HCT116 (cell line): ENCODE measurements at regions not wholly inside any gene's neighbourhood (a gene's known extent, or its start where the extent isn't known, plus 50 kb on each side); places are given as distances from the start of the nearest gene placed in this dataset.

Experiments used
- ATAC-seq: fragments of 200-7000 bp; cut with Tn5 transposase; 2 replicates; pipeline ENCODE4 v1.9.1; 2020; ENCODE audit warnings: mild to moderate bottlenecking, moderate library complexity
- BruUV-seq: library from RNA; stranded (reverse); fragments of 400-500 nt; replicated peaks from 2 replicates; lab custom pipeline; 2021; lab: Mats Ljungman, UMichigan
- CTCF ChIA-PET: fragments of 300-600 bp; sonication (Branson Sonifier 250); formaldehyde crosslinking; loops from one replicate; lab custom pipeline; 2021; ENCODE audit warnings: antibody characterized with exemption; lab: Charles Lee
- POLR2A ChIA-PET: fragments of 300-600, 350-600 bp; sonication (Branson Sonifier 250); formaldehyde crosslinking; loops from one replicate; lab custom pipeline; 2021; ENCODE audit warnings: antibody characterized with exemption; lab: Charles Lee
- RAD21 ChIA-PET, 2 experiments: fragments of 300-600 bp; sonication (Branson Sonifier 250); formaldehyde crosslinking; loops; one replicate each; lab custom pipeline; 2023; ENCODE audit warnings: low total read pairs in 2 of 2; ENCODE audit not compliant: uncharacterized antibody in 2 of 2, unreplicated experiment in 2 of 2, low non-redundant PET in 1 of 2; lab: Charles Lee
- DNase-seq: peaks from one replicate; pipeline ENCODE4 v3.0.0-alpha.2; 2010; ENCODE audit warnings: low read depth, low spot score
- H2AFZ ChIP-seq: fragments of 200-600 bp; shearing (Covaris generic), sonication (generic); 2 replicates; pipeline ENCODE4 v1.6.1; 2017; ENCODE audit warnings: low read depth, mixed run types, mixed read lengths, antibody characterized with exemption, low read length; ENCODE audit not compliant: poor library complexity, severe bottlenecking
- H3K27ac ChIP-seq: 2 replicates; pipeline ENCODE4 v1.5.1; 2012; ENCODE audit warnings: low read depth, low read length
- H3K27me3 ChIP-seq: fragments of 200-600 bp; sonication (generic); 2 replicates; pipeline ENCODE4 v1.6.1; 2016; ENCODE audit warnings: mixed run types, low read length, mixed read lengths; ENCODE audit not compliant: insufficient read depth
- H3K36me3 ChIP-seq, 2 experiments: fragments of 200-500 bp in 1 of 2; fragments of 200-600 bp in 1 of 2; sonication (Bioruptor generic) in 1 of 2; sonication (generic) in 1 of 2; 2 replicates each; pipeline versions ENCODE4 v1.5.1 to v1.6.1; 2014 to 2016; ENCODE audit warnings: low read length in 2 of 2, inconsistent platforms in 1 of 2, mixed read lengths in 1 of 2, mixed run types in 1 of 2; ENCODE audit not compliant: insufficient read depth in 2 of 2, control insufficient read depth in 1 of 2
- H3K4me1 ChIP-seq, 2 experiments: fragments of 200-600 bp in 1 of 2; sonication (generic) in 1 of 2; 2 replicates each; pipeline versions ENCODE4 v1.5.1 to v1.6.1; 2012 to 2017; ENCODE audit warnings: low read length in 2 of 2, inconsistent platforms in 1 of 2, mild to moderate bottlenecking in 1 of 2, mixed read lengths in 1 of 2, mixed run types in 1 of 2, moderate library complexity in 1 of 2; ENCODE audit not compliant: insufficient read depth in 2 of 2, control insufficient read depth in 1 of 2
- H3K4me2 ChIP-seq: fragments of 200-600 bp; sonication (generic); 2 replicates; pipeline ENCODE4 v1.6.1; 2017; ENCODE audit warnings: mixed run types, low read length, mixed read lengths
- H3K4me3 ChIP-seq, 2 experiments: fragments of 200-600 bp in 1 of 2; sonication (generic) in 1 of 2; replicated peaks in 1 of 2; 2 replicates each; pipeline ENCODE4 v1.5.1; 2011 to 2016; ENCODE audit warnings: low read length in 2 of 2, control low read depth in 1 of 2, low read depth in 1 of 2, mild to moderate bottlenecking in 1 of 2, mixed read lengths in 1 of 2, mixed run types in 1 of 2
- H3K79me2 ChIP-seq: fragments of 200-600 bp; sonication (generic); 2 replicates; pipeline ENCODE4 v1.6.1; 2017; ENCODE audit warnings: mild to moderate bottlenecking, mixed run types, low read length, moderate library complexity, mixed read lengths; ENCODE audit not compliant: insufficient read depth
- H3K9ac ChIP-seq: fragments of 200-600 bp; sonication (generic); 2 replicates; pipeline ENCODE4 v1.6.1; 2016; ENCODE audit warnings: low read length, mixed read lengths
- H3K9me2 ChIP-seq: fragments of 200-600 bp; sonication (generic), shearing (Covaris generic); 2 replicates; pipeline ENCODE4 v1.6.1; 2017; ENCODE audit warnings: mixed run types, mild to moderate bottlenecking, moderate library complexity; ENCODE audit not compliant: insufficient read depth
- H3K9me3 ChIP-seq, 2 experiments: fragments of 200-500 bp in 1 of 2; fragments of 200-600 bp in 1 of 2; sonication (Bioruptor generic) in 1 of 2; sonication (generic) in 1 of 2; 2 replicates each; pipeline ENCODE4 v1.6.1; 2014 to 2017; ENCODE audit warnings: low read length in 2 of 2, mixed read lengths in 2 of 2, inconsistent platforms in 1 of 2, low read depth in 1 of 2, mild to moderate bottlenecking in 1 of 2, mixed run types in 1 of 2, moderate library complexity in 1 of 2; ENCODE audit not compliant: control insufficient read depth in 1 of 2, insufficient read depth in 1 of 2
- H4K20me1 ChIP-seq: fragments of 200-600 bp; sonication (generic), shearing (Covaris generic); 2 replicates; pipeline ENCODE4 v1.6.1; 2017; ENCODE audit warnings: mixed run types, mild to moderate bottlenecking, moderate library complexity; ENCODE audit not compliant: insufficient read depth
- CBX3 ChIP-seq: IDR thresholded peaks from 2 replicates; pipeline ENCODE4 v1.6.1; 2012; ENCODE audit warnings: low read depth
- CEBPB ChIP-seq: IDR thresholded peaks from 2 replicates; pipeline ENCODE4 v1.6.1; 2012; ENCODE audit warnings: low read depth
- ELF1 ChIP-seq: IDR thresholded peaks from 2 replicates; pipeline ENCODE4 v1.6.1; 2012; ENCODE audit warnings: low read depth, borderline replicate concordance
- EZH2 ChIP-seq: fragments of 200-600 bp; sonication (generic); IDR thresholded peaks from 2 replicates; pipeline ENCODE4 v1.6.1; 2017; ENCODE audit warnings: antibody characterized with exemption, mixed run types
- JUND ChIP-seq: IDR thresholded peaks from 2 replicates; pipeline ENCODE4 v1.6.1; 2012
- MAX ChIP-seq: IDR thresholded peaks from 2 replicates; pipeline ENCODE4 v1.6.1; 2012
- POLR2A ChIP-seq: IDR thresholded peaks from 2 replicates; pipeline ENCODE4 v1.7.0; 2011; ENCODE audit warnings: borderline replicate concordance; ENCODE audit not compliant: insufficient read depth, insufficient read length; ENCODE audit errors: extremely low read depth
- SIN3A ChIP-seq: IDR thresholded peaks from 2 replicates; pipeline ENCODE4 v1.6.1; 2012; ENCODE audit warnings: low read depth
- SRF ChIP-seq: IDR thresholded peaks from 2 replicates; pipeline ENCODE4 v1.6.1; 2012; ENCODE audit warnings: low read depth
- TCF7L2 ChIP-seq: IDR thresholded peaks from 2 replicates; pipeline ENCODE4 v1.7.0; 2011; ENCODE audit warnings: borderline replicate concordance, inconsistent platforms; ENCODE audit not compliant: insufficient read depth, insufficient read length; ENCODE audit errors: extremely low read depth
- ZBTB33 ChIP-seq: IDR thresholded peaks from 2 replicates; pipeline ENCODE4 v1.6.1; 2011; ENCODE audit warnings: mild to moderate bottlenecking, low read length, moderate library complexity; ENCODE audit not compliant: insufficient replicate concordance; ENCODE audit errors: extremely low read depth
- ZFX ChIP-seq: fragments of 450-650 bp; IDR thresholded peaks from 2 replicates; pipeline ENCODE4 v1.6.1; 2017
- ZNF274 ChIP-seq: fragments of 200-500 bp; sonication (Bioruptor generic); IDR thresholded peaks from 2 replicates; pipeline ENCODE4 v1.6.1; 2014; ENCODE audit warnings: mild to moderate bottlenecking, low read depth, low read length, inconsistent platforms
- intact Hi-C: fragments of 100-400 bp; cut with micrococcal nuclease; formaldehyde crosslinking; loops from 2 replicates; pipeline ENCODE4 v1.10.0; 2022
- TF ChIP-seq, protein P1 (sequence below): IDR thresholded peaks from 2 replicates; pipeline ENCODE4 v1.6.1; 2012; ENCODE audit warnings: low read depth
- TF ChIP-seq, protein P2 (sequence below): IDR thresholded peaks from 2 replicates; pipeline ENCODE4 v1.6.1; 2012

GRCh38 chr4:186904101-186904500, 180.4 kb upstream of the FAT1 start:
- Histone ChIP-seq H3K4me3 (no peak overlapping the region), H3K27ac (no peak overlapping the region), H3K9me3 (no peaks in the 10 kb centered on the region), H3K9ac (no peak overlapping the region), H3K9me2 (no peaks in the 10 kb centered on the region), H3K4me2 (no peak overlapping the region), H3K36me3 (no peaks in the 10 kb centered on the region), H4K20me1 (no peaks in the 10 kb centered on the region), H3K27me3 (no peaks in the 10 kb centered on the region), H3K79me2 (no peaks in the 10 kb centered on the region), H3K4me1 (peaks cover 4 to 19% of the 10 kb centered on the region in 2 experiments; a peak in 3 of 4 replicates), H2AFZ (no peak overlapping the region)
- intact Hi-C loops: no loop called here
- DNase-seq (no peak), ATAC-seq (no peak)
- ChIA-PET RAD21 (no interaction called here), CTCF (no interaction called here), POLR2A (no interaction called here)
- no peak for TF ChIP-seq CBX3
- TF ChIP-seq, protein P1, sequence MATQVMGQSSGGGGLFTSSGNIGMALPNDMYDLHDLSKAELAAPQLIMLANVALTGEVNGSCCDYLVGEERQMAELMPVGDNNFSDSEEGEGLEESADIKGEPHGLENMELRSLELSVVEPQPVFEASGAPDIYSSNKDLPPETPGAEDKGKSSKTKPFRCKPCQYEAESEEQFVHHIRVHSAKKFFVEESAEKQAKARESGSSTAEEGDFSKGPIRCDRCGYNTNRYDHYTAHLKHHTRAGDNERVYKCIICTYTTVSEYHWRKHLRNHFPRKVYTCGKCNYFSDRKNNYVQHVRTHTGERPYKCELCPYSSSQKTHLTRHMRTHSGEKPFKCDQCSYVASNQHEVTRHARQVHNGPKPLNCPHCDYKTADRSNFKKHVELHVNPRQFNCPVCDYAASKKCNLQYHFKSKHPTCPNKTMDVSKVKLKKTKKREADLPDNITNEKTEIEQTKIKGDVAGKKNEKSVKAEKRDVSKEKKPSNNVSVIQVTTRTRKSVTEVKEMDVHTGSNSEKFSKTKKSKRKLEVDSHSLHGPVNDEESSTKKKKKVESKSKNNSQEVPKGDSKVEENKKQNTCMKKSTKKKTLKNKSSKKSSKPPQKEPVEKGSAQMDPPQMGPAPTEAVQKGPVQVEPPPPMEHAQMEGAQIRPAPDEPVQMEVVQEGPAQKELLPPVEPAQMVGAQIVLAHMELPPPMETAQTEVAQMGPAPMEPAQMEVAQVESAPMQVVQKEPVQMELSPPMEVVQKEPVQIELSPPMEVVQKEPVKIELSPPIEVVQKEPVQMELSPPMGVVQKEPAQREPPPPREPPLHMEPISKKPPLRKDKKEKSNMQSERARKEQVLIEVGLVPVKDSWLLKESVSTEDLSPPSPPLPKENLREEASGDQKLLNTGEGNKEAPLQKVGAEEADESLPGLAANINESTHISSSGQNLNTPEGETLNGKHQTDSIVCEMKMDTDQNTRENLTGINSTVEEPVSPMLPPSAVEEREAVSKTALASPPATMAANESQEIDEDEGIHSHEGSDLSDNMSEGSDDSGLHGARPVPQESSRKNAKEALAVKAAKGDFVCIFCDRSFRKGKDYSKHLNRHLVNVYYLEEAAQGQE: no peak
- TF ChIP-seq, protein P2, sequence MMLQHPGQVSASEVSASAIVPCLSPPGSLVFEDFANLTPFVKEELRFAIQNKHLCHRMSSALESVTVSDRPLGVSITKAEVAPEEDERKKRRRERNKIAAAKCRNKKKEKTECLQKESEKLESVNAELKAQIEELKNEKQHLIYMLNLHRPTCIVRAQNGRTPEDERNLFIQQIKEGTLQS: no peak
- no TSS peak for BruUV-seq

GRCh38 chr4:186906722-186907121, 183.1 kb upstream of the FAT1 start:
- RAD21 ChIA-PET: no interaction called here
- no TSS peak for BruUV-seq
- H3K79me2 ChIP-seq: no peaks in the 10 kb centered on the region
- H3K9me2 ChIP-seq: no peaks in the 10 kb centered on the region
- H3K4me3 ChIP-seq: no peak overlapping the region
- H2AFZ ChIP-seq: no peak overlapping the region
- no peak for TF ChIP-seq SIN3A
- TF ChIP-seq, protein P2: no peak
- no peak for TF ChIP-seq JUND
- TF ChIP-seq POLR2A: no peak
- no peak for TF ChIP-seq CEBPB
- TF ChIP-seq ZNF274: no peak
- TF ChIP-seq ELF1: no peak
- TF ChIP-seq ZFX: no peak
- TF ChIP-seq MAX: no peak
- TF ChIP-seq SRF: no peak
- no peak for TF ChIP-seq ZBTB33
- no peak for TF ChIP-seq EZH2
- TF ChIP-seq TCF7L2: no peak
- H3K9ac ChIP-seq: no peak overlapping the region
- no peaks in the 10 kb centered on the region for H3K36me3 ChIP-seq
- no peaks in the 10 kb centered on the region for H3K9me3 ChIP-seq
- H3K27me3 ChIP-seq: no peaks in the 10 kb centered on the region
- DNase-seq (no peak), ATAC-seq (no peak)
- H4K20me1 ChIP-seq: no peaks in the 10 kb centered on the region
- POLR2A ChIA-PET: no interaction called here
- H3K27ac ChIP-seq: no peak overlapping the region
- CTCF ChIA-PET: no interaction called here
- intact Hi-C loops: no loop called here
- peaks cover 8 to 10% of the 10 kb centered on the region in 2 experiments; a peak in 3 of 4 replicates for H3K4me1 ChIP-seq
- H3K4me2 ChIP-seq: no peak overlapping the region
